ENCODE measurements at regions not wholly inside any gene's neighbourhood (a gene's known extent, or its start where the extent isn't known, plus 50 kb on each side); places are given as distances from the start of the nearest gene placed in this dataset.

GRCh38 chr5:38165435-38165834, 92.9 kb upstream of the EGFLAM start:
- no TSS peak for BruUV-seq (replicated peaks)
- intact Hi-C loops (cut with micrococcal nuclease; ENCODE audit: unreplicated experiment): no loop called here
- H3K4me2 ChIP-seq (ENCODE audit: low read length): no peak overlapping the region
- no peaks in the 10 kb centered on the region for H3K79me2 ChIP-seq (ENCODE audit: insufficient read depth, low read depth, low read length)
- no peak overlapping the region for H2AFZ ChIP-seq (ENCODE audit: low read length)
- H3K9me2 ChIP-seq (ENCODE audit: insufficient read depth, low read length): no peaks in the 10 kb centered on the region
- CTCF ChIA-PET (ENCODE audit: unreplicated experiment): no interaction called here
- no peaks in the 10 kb centered on the region for H3K4me1 ChIP-seq (ENCODE audit: insufficient read depth, low read length, poor library complexity, severe bottlenecking)
- POLR2A ChIA-PET: no interaction called here
- H4K20me1 ChIP-seq (ENCODE audit: insufficient read depth, low read length): no peaks in the 10 kb centered on the region
- no peak for TF ChIP-seq CTCF (conservative IDR thresholded peaks at IDR 0.05; ENCODE audit: low read length)
- DNase-seq (ENCODE audit: low spot score): no peak
- H3K4me3 ChIP-seq (ENCODE audit: low read depth, low read length, poor library complexity, severe bottlenecking): no peak overlapping the region
- H3K9me3 ChIP-seq (ENCODE audit: low read length): no peaks in the 10 kb centered on the region
- H3K36me3 ChIP-seq (ENCODE audit: insufficient read depth, low read length): no peaks in the 10 kb centered on the region
- H3K27ac ChIP-seq (ENCODE audit: low read depth, low read length, poor library complexity, severe bottlenecking): no peak overlapping the region

- no peak overlapping the region for H3K27ac ChIP-seq (ENCODE audit: low read depth, low read length, poor library complexity, severe bottlenecking)
- H3K4me2 ChIP-seq (ENCODE audit: low read length): no peak overlapping the region
- POLR2A ChIA-PET: interaction anchor here (0.6 kb wide), 1 partner anchor 395 kb away, joined by 3 read pairs; no protein-coding TSS in a partner anchor
- no TSS peak for BruUV-seq (replicated peaks)
- no peak overlapping the region for H3K4me3 ChIP-seq (ENCODE audit: low read depth, low read length, poor library complexity, severe bottlenecking)
- intact Hi-C loops (cut with micrococcal nuclease; ENCODE audit: unreplicated experiment): no loop called here
- no peak for TF ChIP-seq CTCF (conservative IDR thresholded peaks at IDR 0.05; ENCODE audit: low read length)
- no peaks in the 10 kb centered on the region for H3K9me2 ChIP-seq (ENCODE audit: insufficient read depth, low read length)
- H4K20me1 ChIP-seq (ENCODE audit: insufficient read depth, low read length): no peaks in the 10 kb centered on the region
- no peak overlapping the region for H2AFZ ChIP-seq (ENCODE audit: low read length)
- H3K9me3 ChIP-seq (ENCODE audit: low read length): no peaks in the 10 kb centered on the region
- H3K79me2 ChIP-seq (ENCODE audit: insufficient read depth, low read depth, low read length): no peaks in the 10 kb centered on the region
- H3K36me3 ChIP-seq (ENCODE audit: insufficient read depth, low read length): no peaks in the 10 kb centered on the region
- no peaks in the 10 kb centered on the region for H3K4me1 ChIP-seq (ENCODE audit: insufficient read depth, low read length, poor library complexity, severe bottlenecking)
- no peak for DNase-seq (ENCODE audit: low spot score)
- CTCF ChIA-PET (ENCODE audit: unreplicated experiment): no interaction called here
Observed at GRCh38 chr5:38164776-38165399, 93.5 kb upstream of the EGFLAM start.

- ChIA-PET POLR2A (interaction anchor here (0.5 kb wide), 1 partner anchor 330 kb away, joined by 6 read pairs; no protein-coding TSS in a partner anchor), CTCF (ENCODE audit: unreplicated experiment) (no interaction called here)
- no peaks in the 10 kb centered on the region for H4K20me1 ChIP-seq (ENCODE audit: insufficient read depth, low read length)
- H3K36me3 ChIP-seq (ENCODE audit: insufficient read depth, low read length): no peaks in the 10 kb centered on the region
- H3K9me3 ChIP-seq (ENCODE audit: low read length): no peaks in the 10 kb centered on the region
- BruUV-seq (replicated peaks): no TSS peak
- no peak overlapping the region for H3K4me2 ChIP-seq (ENCODE audit: low read length)
- H3K9me2 ChIP-seq (ENCODE audit: insufficient read depth, low read length): no peaks in the 10 kb centered on the region
- TF ChIP-seq CTCF (conservative IDR thresholded peaks at IDR 0.05; ENCODE audit: low read length): no peak
- no peak for TF ChIP-seq EZH2phosphoT487 (IDR thresholded peaks at IDR 0.05; ENCODE audit: borderline replicate concordance, low read depth, low read length)
- no peak for DNase-seq (ENCODE audit: low spot score)
- intact Hi-C loops (cut with micrococcal nuclease; ENCODE audit: unreplicated experiment): no loop called here
- no peaks in the 10 kb centered on the region for H3K79me2 ChIP-seq (ENCODE audit: insufficient read depth, low read depth, low read length)
- H3K4me3 ChIP-seq (ENCODE audit: low read depth, low read length, poor library complexity, severe bottlenecking): no peak overlapping the region
- H3K27ac ChIP-seq (ENCODE audit: low read depth, low read length, poor library complexity, severe bottlenecking): no peak overlapping the region
- no peak overlapping the region for H2AFZ ChIP-seq (ENCODE audit: low read length)
- H3K4me1 ChIP-seq (ENCODE audit: insufficient read depth, low read length, poor library complexity, severe bottlenecking): no peaks in the 10 kb centered on the region
Observed at GRCh38 chr5:38163636-38164237, 94.6 kb upstream of the EGFLAM start.

Measured in OCI-LY7 (cell line).